ENCODE measurements at regions not wholly inside any gene's neighbourhood (a gene's known extent, or its start where the extent isn't known, plus 50 kb on each side); places are given as distances from the start of the nearest gene placed in this dataset.

DNA sequence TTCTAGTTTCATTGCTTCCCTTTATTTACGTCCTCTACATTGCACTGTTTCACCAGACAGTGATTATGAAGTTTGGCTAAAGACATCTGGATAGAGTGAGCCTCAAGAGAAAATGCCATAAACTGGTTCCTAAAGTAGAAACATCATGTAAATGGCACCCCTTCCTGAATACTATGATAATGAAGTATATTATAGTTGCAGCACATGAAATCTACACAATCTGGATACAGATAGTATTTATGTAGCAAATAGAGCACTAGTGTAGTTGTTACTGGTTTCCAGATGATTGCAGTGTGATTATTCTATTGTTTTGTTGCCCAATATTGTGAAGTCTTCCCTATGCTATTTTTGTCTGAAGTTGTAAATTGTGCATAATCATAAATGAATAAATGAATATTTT, 2786.9 kb upstream of the PCDH20 start:
- no peak overlapping the region for H3K4me3 ChIP-seq (replicated peaks in 1 of 3; ENCODE audit: insufficient read depth in 1 of 3, low read depth in 1 of 3, low read length in 3 of 3)
- FAIRE-seq, result no peak

GRCh38 chr13:64197232-64197631, 2781.6 kb upstream of the PCDH20 start:
- Histone ChIP-seq H4K20me1 (replicated peaks; ENCODE audit: control insufficient read depth, extremely low read depth, insufficient read depth, low read length) (no peaks in the 10 kb centered on the region), H3K36me3 (ENCODE audit: control insufficient read depth in 2 of 2, extremely low read depth in 1 of 2, insufficient read depth in 2 of 2, low read length in 2 of 2) (no peaks in the 10 kb centered on the region), H3K79me2 (ENCODE audit: control insufficient read depth, insufficient read depth, low read length) (no peaks in the 10 kb centered on the region), H3K9ac (replicated peaks; ENCODE audit: extremely low read depth, insufficient read depth, low read length) (no peak overlapping the region), H3K4me2 (ENCODE audit: insufficient read depth, low read length) (no peak overlapping the region), H3K4me3 (replicated peaks in 1 of 3; ENCODE audit: insufficient read depth in 1 of 3, low read depth in 1 of 3, low read length in 3 of 3) (no peak overlapping the region), H3K27ac (ENCODE audit: insufficient read depth, low read depth, low read length) (no peak overlapping the region), H3K27me3 (ENCODE audit: control insufficient read depth in 2 of 2, insufficient read depth in 2 of 2, low read length in 2 of 2) (no peaks in the 10 kb centered on the region), H2AFZ (ENCODE audit: low read depth, low read length) (no peak overlapping the region), H3K9me3 (replicated peaks; ENCODE audit: control insufficient read depth, insufficient read depth, low read length) (no peaks in the 10 kb centered on the region), H3K4me1 (ENCODE audit: control insufficient read depth, extremely low read depth, insufficient read depth, low read length) (no peaks in the 10 kb centered on the region), H3K9me1 (replicated peaks; ENCODE audit: control insufficient read depth, extremely low read depth, insufficient read depth, low read length) (no peaks in the 10 kb centered on the region)
- dilution Hi-C loops (cut with MboI; ENCODE audit: extremely low pct_ligation_motif_present, low sequenced_read_pairs) (no loop called here), intact Hi-C loops (cut with micrococcal nuclease) (no loop called here)
- no TSS peak for BruUV-seq (replicated peaks)
- no peak for DNase-seq (ENCODE audit: low read depth, low spot score)
- ChIA-PET POLR2A (no interaction called here), CTCF (interaction anchor here (1.0 kb wide), 2 partner anchors 9 to 18 kb away, joined by 3 read pairs; no protein-coding TSS in a partner anchor)
- no peak for FAIRE-seq
- TF ChIP-seq MYC (IDR thresholded peaks at IDR 0.05; ENCODE audit: low read depth, low read length), result no peak
- no peak for TF ChIP-seq FOS (IDR thresholded peaks at IDR 0.05; ENCODE audit: borderline replicate concordance, insufficient read depth, low read length)
- no peak for TF ChIP-seq JUN (IDR thresholded peaks at IDR 0.05; ENCODE audit: borderline replicate concordance, insufficient read depth, insufficient read length, low read depth)
- TF ChIP-seq EZH2 (IDR thresholded peaks at IDR 0.05; ENCODE audit: borderline replicate concordance, low read depth, low read length, severe bottlenecking), result no peak
- no peak for TF ChIP-seq CTCF (IDR thresholded peaks at IDR 0.05; ENCODE audit: extremely low read depth in 1 of 2, insufficient read depth in 1 of 2, low read depth in 1 of 2, low read length in 2 of 2)
- TF ChIP-seq, protein P1, sequence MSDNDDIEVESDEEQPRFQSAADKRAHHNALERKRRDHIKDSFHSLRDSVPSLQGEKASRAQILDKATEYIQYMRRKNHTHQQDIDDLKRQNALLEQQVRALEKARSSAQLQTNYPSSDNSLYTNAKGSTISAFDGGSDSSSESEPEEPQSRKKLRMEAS (IDR thresholded peaks at IDR 0.05; ENCODE audit: insufficient read depth, insufficient read length), result no peak
- no peak for TF ChIP-seq POLR2A (IDR thresholded peaks at IDR 0.05; ENCODE audit: low read depth, low read length)
- no peak for TF ChIP-seq POLR2AphosphoS5 (IDR thresholded peaks at IDR 0.05; ENCODE audit: insufficient read depth, low read depth, low read length)
- no peak for TF ChIP-seq GATA2 (IDR thresholded peaks at IDR 0.05; ENCODE audit: insufficient read depth, insufficient read length, low read depth, low read length)

More for the DNA sequence above, 2786.9 kb upstream of the PCDH20 start:
- Histone ChIP-seq H3K79me2 (ENCODE audit: control insufficient read depth, insufficient read depth, low read length) (no peaks in the 10 kb centered on the region), H2AFZ (ENCODE audit: low read depth, low read length) (no peak overlapping the region), H4K20me1 (replicated peaks; ENCODE audit: control insufficient read depth, extremely low read depth, insufficient read depth, low read length) (no peaks in the 10 kb centered on the region), H3K27ac (ENCODE audit: insufficient read depth, low read depth, low read length) (no peak overlapping the region), H3K27me3 (ENCODE audit: control insufficient read depth in 2 of 2, insufficient read depth in 2 of 2, low read length in 2 of 2) (no peaks in the 10 kb centered on the region), H3K9ac (replicated peaks; ENCODE audit: extremely low read depth, insufficient read depth, low read length) (no peak overlapping the region), H3K36me3 (ENCODE audit: control insufficient read depth in 2 of 2, extremely low read depth in 1 of 2, insufficient read depth in 2 of 2, low read length in 2 of 2) (no peaks in the 10 kb centered on the region), H3K9me1 (replicated peaks; ENCODE audit: control insufficient read depth, extremely low read depth, insufficient read depth, low read length) (no peaks in the 10 kb centered on the region), H3K4me2 (ENCODE audit: insufficient read depth, low read length) (no peak overlapping the region), H3K4me1 (ENCODE audit: control insufficient read depth, extremely low read depth, insufficient read depth, low read length) (no peaks in the 10 kb centered on the region), H3K9me3 (replicated peaks; ENCODE audit: control insufficient read depth, insufficient read depth, low read length) (no peaks in the 10 kb centered on the region)
- no peak for DNase-seq (ENCODE audit: low read depth, low spot score)
- CTCF ChIA-PET, result interaction anchor here (0.9 kb wide), 1 partner anchor 16 kb away, joined by 3 read pairs; no protein-coding TSS in a partner anchor
- no TSS peak for BruUV-seq (replicated peaks)
- dilution Hi-C loops (cut with MboI; ENCODE audit: extremely low pct_ligation_motif_present, low sequenced_read_pairs), result no loop called here
- no peak for TF ChIP-seq POLR2AphosphoS5 (IDR thresholded peaks at IDR 0.05; ENCODE audit: insufficient read depth, low read depth, low read length)
- intact Hi-C loops (cut with micrococcal nuclease), result no loop called here
- POLR2A ChIA-PET, result no interaction called here

Measured in endothelial cell of umbilical vein (primary cell).